ENCODE measurements at regions not wholly inside any gene's neighbourhood (a gene's known extent, or its start where the extent isn't known, plus 50 kb on each side); places are given as distances from the start of the nearest gene placed in this dataset.

- no peak for TF ChIP-seq EZH2 (IDR thresholded peaks at IDR 0.05)
Measured at GRCh38 chr4:56219447-56219846, 167.8 kb downstream of the AASDH start (continued).

- TF ChIP-seq REST (IDR thresholded peaks at IDR 0.05; ENCODE audit: low read depth) (no peak), ZNF274 (IDR thresholded peaks at IDR 0.05; ENCODE audit: low read depth, low read length) (no peak), SIN3A (IDR thresholded peaks at IDR 0.05; ENCODE audit: low read depth) (no peak), ELF1 (IDR thresholded peaks at IDR 0.05; ENCODE audit: borderline replicate concordance, low read depth) (no peak), YY1 (IDR thresholded peaks at IDR 0.05; ENCODE audit: extremely low read depth, insufficient replicate concordance, low read depth, low read length) (no peak), JUND (IDR thresholded peaks at IDR 0.05) (no peak), MAX (IDR thresholded peaks at IDR 0.05) (no peak), EGR1 (IDR thresholded peaks at IDR 0.05; ENCODE audit: low read depth) (no peak), TCF7L2 (IDR thresholded peaks at IDR 0.05; ENCODE audit: borderline replicate concordance, extremely low read depth, insufficient read depth, insufficient read length) (no peak), ZFX (IDR thresholded peaks at IDR 0.05) (no peak), RAD21 (IDR thresholded peaks at IDR 0.05; ENCODE audit: low read depth) (no peak), POLR2AphosphoS5 (IDR thresholded peaks at IDR 0.05; ENCODE audit: low read depth, low read length) (no peak), CBX3 (IDR thresholded peaks at IDR 0.05; ENCODE audit: low read depth) (no peak), CEBPB (IDR thresholded peaks at IDR 0.05; ENCODE audit: low read depth) (no peak), FOSL1 (IDR thresholded peaks at IDR 0.05; ENCODE audit: low read depth) (no peak), CTCF (IDR thresholded peaks at IDR 0.05 in 2 of 3, conservative IDR thresholded peaks at IDR 0.05 in 1 of 3; ENCODE audit: borderline replicate concordance in 1 of 3, insufficient read depth in 1 of 3, low read depth in 2 of 3, low read length in 2 of 3) (no peak), ZBTB33 (IDR thresholded peaks at IDR 0.05; ENCODE audit: extremely low read depth, insufficient replicate concordance, low read length) (no peak), EZH2 (IDR thresholded peaks at IDR 0.05) (no peak)
- no peak overlapping the region for H3K9ac ChIP-seq (ENCODE audit: low read length)
- H3K9me2 ChIP-seq (ENCODE audit: insufficient read depth) = no peaks in the 10 kb centered on the region
- POLR2A ChIA-PET = no interaction called here
- no peak for DNase-seq (ENCODE audit: low read depth, low spot score)
- no peaks in the 10 kb centered on the region for H3K9me3 ChIP-seq (ENCODE audit: control insufficient read depth in 1 of 2, insufficient read depth in 1 of 2, low read depth in 1 of 2, low read length in 2 of 2)
- H3K4me3 ChIP-seq (replicated peaks in 1 of 2; ENCODE audit: low read depth in 1 of 2, low read length in 2 of 2) = no peak overlapping the region
- H3K4me1 ChIP-seq (ENCODE audit: control insufficient read depth in 1 of 2, insufficient read depth in 2 of 2, low read length in 2 of 2) = peaks cover 9 to 31% of the 10 kb centered on the region in 2 experiments; a peak in 3 of 4 replicates
- ATAC-seq = no peak
- H4K20me1 ChIP-seq (ENCODE audit: insufficient read depth) = no peaks in the 10 kb centered on the region
- BruUV-seq (replicated peaks) = no TSS peak
- RAD21 ChIA-PET (ENCODE audit: low non-redundant PET in 1 of 2, low total read pairs in 2 of 2, uncharacterized antibody in 2 of 2, unreplicated experiment in 2 of 2) = no interaction called here
- no peak overlapping the region for H3K4me2 ChIP-seq (ENCODE audit: low read length)
- no peaks in the 10 kb centered on the region for H3K79me2 ChIP-seq (ENCODE audit: insufficient read depth, low read length)
- CTCF ChIA-PET = no interaction called here
- no peaks in the 10 kb centered on the region for H3K36me3 ChIP-seq (ENCODE audit: control insufficient read depth in 1 of 2, insufficient read depth in 2 of 2, low read length in 2 of 2)
- intact Hi-C loops (cut with micrococcal nuclease) = no loop called here
- H2AFZ ChIP-seq (ENCODE audit: low read depth, low read length, poor library complexity, severe bottlenecking) = no peak overlapping the region
- H3K27me3 ChIP-seq (ENCODE audit: insufficient read depth, low read length) = no peaks in the 10 kb centered on the region
- H3K27ac ChIP-seq (ENCODE audit: low read depth, low read length) = no peak overlapping the region
Measured at GRCh38 chr4:56218230-56218895, 168.9 kb downstream of the AASDH start.

All from HCT116 (cell line).